NCI-H1417 (cell line): ENCODE measurements at regions not wholly inside any gene's neighbourhood (a gene's known extent, or its start where the extent isn't known, plus 50 kb on each side); places are given as distances from the start of the nearest gene placed in this dataset.

Experiments
- DNase-seq, 3 experiments: peaks; one replicate each; lab custom pipeline; 2025; lab: John Stamatoyannopoulos, UW

DNA sequence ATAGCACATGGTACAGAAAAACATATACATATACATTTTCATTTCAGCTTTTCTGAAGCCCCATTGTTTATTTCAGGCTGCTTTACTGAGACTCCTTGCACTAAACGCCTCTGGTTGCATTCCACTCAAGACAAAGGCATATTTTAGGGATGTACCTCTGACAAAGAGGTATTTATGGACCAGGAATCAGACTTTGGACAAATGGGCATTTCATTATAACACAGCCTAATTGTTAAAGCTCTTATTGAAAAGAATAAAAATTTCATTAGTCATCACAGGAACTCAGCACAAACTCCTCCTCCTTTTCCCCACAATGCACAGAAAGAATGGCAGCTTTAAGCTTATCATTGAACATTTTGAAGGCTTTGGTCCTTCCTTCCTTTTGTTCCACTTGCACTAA lies 62.9 kb upstream of the UGT8 start:
- no peak for DNase-seq

DNA sequence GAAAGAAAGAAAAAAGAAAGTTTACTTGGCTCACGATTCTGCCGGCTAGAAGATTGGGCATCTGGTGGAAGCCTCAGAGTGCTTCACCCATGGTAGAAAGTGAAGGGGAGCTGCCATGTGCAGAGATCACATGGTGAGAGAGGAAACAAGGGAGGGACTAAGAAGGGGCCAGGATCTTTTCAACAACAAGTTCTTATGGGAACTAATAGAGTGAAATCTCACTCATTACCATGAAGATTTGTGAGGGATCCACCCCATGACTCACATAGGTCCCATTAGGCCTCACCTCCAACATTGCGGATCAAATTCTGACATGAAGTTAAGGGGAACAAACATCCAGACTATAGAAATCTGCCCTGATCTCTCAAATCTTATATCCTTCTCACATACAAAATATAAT lies 61.3 kb upstream of the UGT8 start:
- no peak for DNase-seq

DNA sequence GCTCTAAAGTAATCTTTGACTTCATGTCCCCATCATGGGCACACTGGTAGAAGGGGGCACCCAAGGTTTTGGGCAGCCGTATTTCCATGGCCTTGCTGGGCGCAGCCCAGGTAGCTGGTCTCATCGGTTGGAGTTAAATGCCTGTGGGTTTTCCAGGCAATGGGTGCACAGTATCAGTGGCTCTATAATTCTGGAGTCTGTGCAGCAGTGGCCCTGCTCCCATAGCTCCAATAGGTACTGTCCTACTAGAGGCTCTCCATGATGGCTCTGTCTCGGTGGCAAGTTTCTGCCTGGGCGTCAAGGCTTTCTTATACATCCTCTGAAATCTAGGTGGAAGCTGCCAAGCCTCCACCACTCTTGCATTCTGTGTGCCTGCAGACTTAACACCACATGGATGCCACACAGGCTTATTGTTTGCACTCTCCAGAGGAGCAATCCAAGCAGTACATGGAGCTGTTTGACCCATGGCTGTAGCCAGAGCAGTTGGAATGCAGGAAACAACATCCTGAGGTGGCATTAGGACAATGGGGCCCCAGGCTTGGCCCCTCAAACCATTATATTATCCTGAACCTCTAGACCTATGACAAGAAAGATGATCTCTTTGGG lies 60.5 kb upstream of the UGT8 start:
- DNase-seq: no peak

DNA sequence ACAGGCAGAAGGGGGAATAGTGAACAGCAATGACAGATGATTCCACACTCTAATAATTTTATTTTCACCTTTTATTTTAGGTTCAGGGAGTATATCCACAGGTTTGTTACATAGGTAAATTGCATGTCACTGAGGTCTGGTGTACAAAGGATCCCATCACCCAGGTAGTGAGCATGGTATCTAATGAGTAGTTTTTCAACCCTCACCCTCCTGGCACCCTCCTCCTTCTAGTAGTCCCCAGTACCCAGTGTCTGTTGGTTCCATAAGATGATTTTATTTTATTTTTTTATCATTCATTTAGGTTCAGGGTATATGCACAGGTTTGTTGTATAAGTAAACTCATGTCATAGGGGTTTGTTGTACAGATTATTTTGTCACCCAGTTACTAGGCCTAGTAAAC lies 58.6 kb upstream of the UGT8 start:
- DNase-seq: no peak

DNA sequence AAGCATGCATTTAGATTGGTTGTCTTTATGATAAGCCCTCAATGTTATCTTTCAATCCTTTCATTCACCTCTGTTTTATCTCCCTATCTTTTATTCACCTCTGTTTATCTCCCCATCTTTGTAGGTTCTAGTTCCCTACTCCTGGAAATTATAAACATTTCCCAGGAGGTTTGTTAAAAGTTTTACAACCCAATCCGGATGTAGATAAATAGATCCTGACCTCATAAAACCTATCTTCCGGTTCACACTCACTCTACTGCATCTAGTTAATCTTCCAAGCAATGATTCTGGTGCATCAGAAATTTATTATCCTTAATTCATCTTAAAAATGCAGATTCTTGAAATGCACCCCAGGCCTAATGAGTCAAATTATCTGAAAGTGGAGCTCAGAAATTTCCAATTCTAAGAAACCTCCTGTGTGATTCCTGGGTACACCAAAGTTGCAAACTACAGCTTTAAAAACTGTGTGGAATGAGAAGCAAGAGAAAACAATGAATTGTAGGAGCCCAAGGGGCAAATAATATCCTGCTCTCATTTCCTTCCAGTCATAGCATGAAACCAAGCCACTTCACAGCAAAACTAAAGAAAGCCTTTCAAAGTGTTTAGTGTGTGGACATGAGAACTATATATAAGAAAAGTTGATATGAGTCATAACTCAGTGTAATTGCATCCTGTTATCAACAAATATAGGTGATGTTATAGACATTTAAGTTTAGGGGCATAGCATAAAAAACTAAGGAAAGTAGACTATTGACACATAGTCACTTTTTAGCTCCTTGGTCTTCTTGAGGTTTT lies 51.1 kb upstream of the UGT8 start:
- no peak for DNase-seq
